ENCODE measurements at regions not wholly inside any gene's neighbourhood (a gene's known extent, or its start where the extent isn't known, plus 50 kb on each side); places are given as distances from the start of the nearest gene placed in this dataset.

GRCh38 chr11:81004576-81004975, 1563.7 kb upstream of the TENM4 start:
- no peak for FAIRE-seq
- DNase-seq (ENCODE audit: low read depth) = no peak
- H3K27me3 ChIP-seq (ENCODE audit: control insufficient read depth, insufficient read depth, low read length) = no peaks in the 10 kb centered on the region
- no peaks in the 10 kb centered on the region for H3K36me3 ChIP-seq (ENCODE audit: control insufficient read depth, insufficient read depth, low read length)
- H3K4me3 ChIP-seq (ENCODE audit: low read depth, low read length) = no peak overlapping the region
- TF ChIP-seq CTCF (IDR thresholded peaks at IDR 0.05; ENCODE audit: insufficient read depth, low read length, severe bottlenecking) = no peak

DNA sequence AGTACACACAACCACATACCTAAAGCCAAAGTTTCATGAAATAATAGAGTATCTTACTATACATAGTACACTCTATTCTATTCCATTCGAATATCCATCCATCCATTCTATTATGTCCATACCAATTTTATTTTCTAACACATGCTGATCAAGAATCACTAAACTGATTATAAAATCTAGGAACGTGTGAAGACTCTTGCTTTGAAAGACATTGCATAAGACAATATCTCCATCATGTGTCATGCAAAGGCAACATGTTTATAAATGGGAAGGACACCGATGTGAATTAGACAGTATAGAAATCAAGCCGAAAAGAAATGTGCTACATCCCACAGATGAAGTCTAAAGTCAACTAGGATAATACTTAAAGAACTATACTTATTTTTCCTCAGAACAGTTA, 1561.5 kb upstream of the TENM4 start:
- Histone ChIP-seq H3K36me3 (ENCODE audit: control insufficient read depth, insufficient read depth, low read length) (no peaks in the 10 kb centered on the region), H3K4me3 (ENCODE audit: low read depth, low read length) (no peak overlapping the region), H3K27me3 (ENCODE audit: control insufficient read depth, insufficient read depth, low read length) (no peaks in the 10 kb centered on the region)
- DNase-seq (ENCODE audit: low read depth) (no peak), FAIRE-seq (no peak)
- no peak for TF ChIP-seq CTCF (IDR thresholded peaks at IDR 0.05; ENCODE audit: insufficient read depth, low read length, severe bottlenecking)

DNA sequence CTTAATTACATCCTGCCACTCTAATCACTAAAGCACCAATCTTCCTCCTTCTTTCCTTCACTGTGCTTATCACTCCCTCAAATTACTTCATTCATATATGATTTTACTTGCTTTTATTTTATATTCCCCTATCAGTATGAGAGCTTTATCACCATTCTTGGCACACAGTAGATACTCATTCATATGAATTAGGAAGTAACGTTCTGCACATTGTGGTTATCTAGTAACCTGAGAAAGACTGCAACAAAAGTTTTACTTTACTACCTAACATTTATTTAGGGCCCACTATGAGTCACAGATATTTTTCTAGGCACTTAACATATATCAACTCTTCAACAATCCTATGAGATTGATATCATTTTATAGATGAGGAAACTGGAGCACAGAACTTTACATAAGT, 1559.9 kb upstream of the TENM4 start:
- no peak for FAIRE-seq

DNA sequence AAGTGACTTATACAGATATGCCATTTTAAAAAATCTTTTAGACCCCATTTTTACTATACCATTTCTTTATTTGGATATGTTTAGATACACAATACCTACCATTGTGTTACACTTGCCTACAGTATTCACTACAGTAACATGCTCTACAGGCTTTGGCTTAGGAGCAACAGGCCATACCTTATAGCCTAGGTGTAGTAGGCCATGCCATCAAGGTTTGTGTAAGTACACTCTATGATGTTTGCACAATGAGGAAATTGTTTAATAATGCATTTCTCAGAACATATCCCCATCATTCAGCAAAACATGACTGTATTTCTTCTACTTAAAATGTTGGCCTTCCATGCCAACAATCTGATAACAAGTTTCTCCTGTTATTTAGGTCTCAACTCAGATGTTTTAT, 1559.5 kb upstream of the TENM4 start:
- FAIRE-seq = no peak
- no peaks in the 10 kb centered on the region for H3K36me3 ChIP-seq (ENCODE audit: control insufficient read depth, insufficient read depth, low read length)
- H3K4me3 ChIP-seq (ENCODE audit: low read depth, low read length) = no peak overlapping the region
- peak; percentile 21 for DNase-seq (ENCODE audit: low read depth)
- H3K27me3 ChIP-seq (ENCODE audit: control insufficient read depth, insufficient read depth, low read length) = no peaks in the 10 kb centered on the region
- no peak for TF ChIP-seq CTCF (IDR thresholded peaks at IDR 0.05; ENCODE audit: insufficient read depth, low read length, severe bottlenecking)

More for the DNA sequence above, 1559.9 kb upstream of the TENM4 start:
- H3K27me3 ChIP-seq (ENCODE audit: control insufficient read depth, insufficient read depth, low read length) = no peaks in the 10 kb centered on the region
- TF ChIP-seq CTCF (IDR thresholded peaks at IDR 0.05; ENCODE audit: insufficient read depth, low read length, severe bottlenecking) = no peak
- no peak for DNase-seq (ENCODE audit: low read depth)
- H3K36me3 ChIP-seq (ENCODE audit: control insufficient read depth, insufficient read depth, low read length) = no peaks in the 10 kb centered on the region
- no peak overlapping the region for H3K4me3 ChIP-seq (ENCODE audit: low read depth, low read length)

DNA sequence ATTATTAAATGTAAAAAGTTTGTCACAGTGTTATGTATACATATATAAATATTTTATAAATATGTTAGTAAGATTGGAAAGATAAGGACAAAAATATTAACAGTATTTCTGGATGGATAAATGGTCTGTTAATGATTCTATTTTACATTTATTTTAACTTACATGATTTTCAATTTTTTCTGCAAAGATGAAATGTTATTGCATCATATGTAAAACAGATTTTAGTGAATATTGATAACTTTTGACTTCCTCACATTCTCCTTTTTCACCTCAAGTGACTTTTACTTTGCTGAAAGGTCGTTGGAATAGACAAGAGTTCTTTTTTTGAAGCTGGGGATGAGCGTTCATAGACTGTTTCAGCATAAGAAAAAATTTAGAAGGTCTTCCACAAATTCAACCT, 1554.7 kb upstream of the TENM4 start:
- H3K4me3 ChIP-seq (ENCODE audit: low read depth, low read length) = no peak overlapping the region
- FAIRE-seq (no peak), DNase-seq (ENCODE audit: low read depth) (no peak)
- no peak for TF ChIP-seq CTCF (IDR thresholded peaks at IDR 0.05; ENCODE audit: insufficient read depth, low read length, severe bottlenecking)
- no peaks in the 10 kb centered on the region for H3K36me3 ChIP-seq (ENCODE audit: control insufficient read depth, insufficient read depth, low read length)
- H3K27me3 ChIP-seq (ENCODE audit: control insufficient read depth, insufficient read depth, low read length) = no peaks in the 10 kb centered on the region

DNA sequence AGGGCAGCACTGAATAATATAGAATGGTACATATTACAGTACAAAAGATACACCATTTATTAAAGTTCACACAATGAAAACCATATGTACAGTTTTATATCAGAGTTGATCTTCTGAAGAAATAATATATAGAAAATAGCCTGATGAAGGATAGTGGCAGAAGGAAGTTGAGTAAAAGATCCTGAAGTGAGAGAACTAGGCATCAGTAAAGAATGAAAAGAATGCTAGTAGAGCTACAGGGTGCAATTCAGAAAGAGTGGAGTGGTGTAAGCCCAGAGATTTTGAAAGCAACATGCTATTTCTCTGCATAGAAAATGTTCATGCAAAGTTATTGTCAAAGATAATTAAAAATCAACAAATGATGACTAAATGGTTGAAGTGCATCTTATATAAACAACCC, 1552.7 kb upstream of the TENM4 start:
- Histone ChIP-seq H3K36me3 (ENCODE audit: control insufficient read depth, insufficient read depth, low read length) (no peaks in the 10 kb centered on the region), H3K27me3 (ENCODE audit: control insufficient read depth, insufficient read depth, low read length) (no peaks in the 10 kb centered on the region), H3K4me3 (ENCODE audit: low read depth, low read length) (no peak overlapping the region)
- FAIRE-seq (no peak), DNase-seq (ENCODE audit: low read depth) (no peak)
- TF ChIP-seq CTCF (IDR thresholded peaks at IDR 0.05; ENCODE audit: insufficient read depth, low read length, severe bottlenecking) = no peak
